HL-60 (cell line): ENCODE measurements at regions not wholly inside any gene's neighbourhood (a gene's known extent, or its start where the extent isn't known, plus 50 kb on each side); places are given as distances from the start of the nearest gene placed in this dataset.
"Not testable (repeated sequence)": the region's sequence is repeated elsewhere in the genome, so short reads cannot be mapped to it uniquely, and the experiment has no call there.

Source experiments
- DNase-seq, 2 experiments: peaks; one replicate each; pipeline ENCODE4 v3.0.0-alpha.2; 2010 to 2020; ENCODE audit warnings: low read depth in 1 of 2, low spot score in 1 of 2
- H3K27ac ChIP-seq: fragments of 250-450 bp; sonication (Bioruptor Pico); replicated peaks from 2 replicates; pipeline ENCODE4 v1.5.1; 2020; ENCODE audit warnings: mild to moderate bottlenecking, moderate library complexity
- H3K27me3 ChIP-seq: fragments of 250-450 bp; sonication (Bioruptor Pico); 2 replicates; pipeline ENCODE4 v1.5.1; 2021; ENCODE audit warnings: mild to moderate bottlenecking, moderate library complexity; ENCODE audit not compliant: insufficient read depth, poor library complexity, severe bottlenecking
- H3K4me3 ChIP-seq: replicated peaks from 2 replicates; pipeline ENCODE4 v1.5.1; 2011; ENCODE audit warnings: mild to moderate bottlenecking, control low read depth, low read length; ENCODE audit not compliant: insufficient read depth

DNA sequence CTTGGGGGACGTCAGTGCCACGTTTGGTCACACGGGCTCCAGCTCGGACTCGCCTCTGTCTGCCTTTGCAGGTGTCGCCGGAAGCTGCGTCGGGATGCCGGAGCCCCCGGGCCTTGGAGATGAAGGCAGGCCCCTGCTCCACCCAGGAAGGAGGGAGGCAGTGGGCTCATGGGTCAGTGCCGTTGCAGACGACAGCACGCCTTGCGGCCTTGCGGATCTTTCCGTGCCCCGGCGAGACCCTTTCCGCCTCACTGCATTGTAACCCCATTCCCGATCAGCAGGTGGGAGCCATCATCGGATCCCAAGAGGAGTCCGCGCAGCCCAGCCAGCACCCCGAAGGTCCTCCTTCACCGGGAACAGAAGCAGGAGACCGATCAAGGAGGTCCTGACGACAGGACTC is 1422.2 kb upstream of the PCDH10 start:
- DNase-seq: not testable (repeated sequence)

DNA sequence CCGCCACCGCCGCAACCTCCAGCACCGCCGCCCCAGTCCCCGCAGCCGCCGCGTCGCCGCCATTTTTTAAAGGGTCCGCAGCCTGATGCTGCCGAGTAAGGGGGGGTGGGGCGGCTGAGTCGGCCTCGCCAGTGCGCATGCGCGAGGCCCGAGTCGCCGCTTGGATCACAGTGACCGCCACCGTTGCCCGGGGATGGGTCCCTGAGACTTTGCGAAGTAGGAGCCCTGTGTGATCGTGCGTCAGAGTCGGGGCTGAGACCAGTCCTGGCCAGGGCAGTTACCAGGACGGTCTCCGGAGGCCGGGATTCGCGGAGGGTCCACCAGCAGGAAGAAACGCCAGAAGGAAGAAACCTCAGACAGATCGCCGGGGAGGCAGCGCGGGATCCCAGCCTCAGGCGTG is 1421.7 kb upstream of the PCDH10 start:
- H3K27me3 ChIP-seq, DNase-seq, H3K4me3 ChIP-seq, H3K27ac ChIP-seq: not testable (repeated sequence)

More for the DNA sequence above, 1422.2 kb upstream of the PCDH10 start:
- not testable (repeated sequence) for H3K27ac ChIP-seq, H3K4me3 ChIP-seq, H3K27me3 ChIP-seq

DNA sequence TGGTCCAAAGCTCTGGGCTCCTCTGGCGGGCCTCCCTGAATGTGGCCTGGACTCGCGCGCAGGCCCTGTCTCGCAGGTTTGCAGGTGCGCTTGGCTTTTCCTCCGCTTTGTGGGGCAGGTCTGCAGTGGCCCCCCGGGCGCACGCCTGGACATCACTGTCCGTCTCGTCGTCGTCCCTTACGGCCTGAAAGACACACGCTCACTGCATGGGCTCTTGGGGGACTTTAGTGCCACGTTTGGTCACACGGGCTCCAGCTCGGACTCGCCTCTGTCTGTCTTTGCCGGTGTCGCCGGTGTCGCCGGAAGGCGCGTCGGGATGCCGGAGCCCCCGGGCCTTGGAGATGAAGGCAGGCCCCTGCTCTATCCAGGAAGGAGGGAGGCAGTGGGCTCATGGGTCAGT is 1419.9 kb upstream of the PCDH10 start:
- DNase-seq, H3K27ac ChIP-seq, H3K27me3 ChIP-seq, H3K4me3 ChIP-seq: not testable (repeated sequence)

DNA sequence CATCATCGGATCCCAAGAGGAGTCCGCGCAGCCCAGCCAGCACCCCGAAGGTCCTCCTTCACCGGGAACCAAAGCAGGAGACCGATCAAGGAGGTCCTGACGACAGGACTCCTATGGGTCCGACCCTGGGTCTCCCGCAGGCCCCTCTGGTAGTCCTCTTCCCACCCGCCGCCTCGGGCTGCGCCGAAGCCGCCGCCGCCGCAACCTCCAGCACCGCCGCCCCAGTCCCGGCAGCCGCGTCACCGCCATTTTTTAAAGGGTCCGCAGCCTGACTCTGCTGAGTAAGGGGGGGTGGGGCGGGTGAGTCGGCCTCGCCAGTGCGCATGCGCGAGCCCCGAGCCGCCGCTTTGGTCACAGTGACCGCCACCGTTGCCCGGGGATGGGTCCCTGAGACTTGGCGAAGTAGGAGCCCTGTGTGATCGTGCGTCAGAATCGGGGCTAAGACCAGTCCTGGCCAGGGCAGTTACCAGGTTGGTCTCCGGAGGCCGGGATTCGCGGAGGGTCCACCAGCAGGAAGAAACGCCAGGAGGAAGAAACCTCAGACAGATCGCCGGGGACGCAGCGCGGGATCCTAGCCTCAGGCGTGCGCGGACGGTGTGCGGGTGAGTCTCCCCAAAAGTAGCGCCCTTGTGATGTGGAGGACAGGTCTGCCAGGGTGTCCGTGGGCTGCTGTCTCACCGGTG is 1419.2 kb upstream of the PCDH10 start:
- not testable (repeated sequence) for H3K27ac ChIP-seq, H3K4me3 ChIP-seq, DNase-seq, H3K27me3 ChIP-seq

DNA sequence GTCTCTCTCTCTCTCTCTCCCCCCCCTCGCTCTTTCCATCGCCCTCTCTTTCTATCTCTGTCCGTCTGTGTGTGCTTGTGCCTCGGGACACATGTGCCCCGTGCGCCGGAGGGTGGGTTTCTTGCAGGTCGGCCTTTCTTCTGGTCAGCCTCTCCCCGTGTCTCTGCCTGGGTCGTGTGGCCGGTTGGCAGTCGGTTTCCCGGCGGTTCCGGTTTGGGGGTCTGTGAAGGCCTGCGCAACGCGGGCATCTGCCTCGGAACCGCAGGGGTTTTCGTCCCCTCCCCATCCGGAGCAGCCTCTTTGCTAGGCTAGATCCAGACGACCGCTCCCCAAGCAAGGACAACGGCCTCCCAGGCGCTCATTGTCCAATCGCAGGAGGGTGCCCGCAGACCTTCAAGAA is 1418.5 kb upstream of the PCDH10 start:
- not testable (repeated sequence) for DNase-seq, H3K27ac ChIP-seq, H3K27me3 ChIP-seq, H3K4me3 ChIP-seq

- not testable (repeated sequence) for DNase-seq, H3K4me3 ChIP-seq, H3K27me3 ChIP-seq, H3K27ac ChIP-seq
Measured at GRCh38 chr4:131732034-131732630, 1417.0 kb upstream of the PCDH10 start.

DNA sequence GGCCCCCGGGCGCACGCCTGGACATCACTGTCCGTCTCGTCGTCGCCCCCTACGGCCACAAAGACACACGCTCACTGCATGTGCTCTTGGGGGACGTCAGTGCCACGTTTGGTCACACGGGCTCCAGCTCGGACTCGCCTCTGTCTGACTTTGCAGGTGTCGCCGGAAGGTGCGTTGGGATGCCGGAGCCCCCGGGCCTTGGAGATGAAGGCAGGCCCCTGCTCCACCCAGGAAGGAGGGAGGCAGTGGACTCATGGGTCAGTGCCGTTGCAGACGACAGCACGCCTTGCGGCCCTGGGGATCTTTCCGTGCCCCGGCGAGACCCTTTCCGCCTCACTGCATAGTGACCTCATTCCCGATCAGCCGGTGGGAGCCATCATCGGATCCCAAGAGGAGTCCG is 1414.8 kb upstream of the PCDH10 start:
- not testable (repeated sequence) for H3K27me3 ChIP-seq, H3K4me3 ChIP-seq, DNase-seq, H3K27ac ChIP-seq

GRCh38 chr4:131734851-131735385 is 1414.2 kb upstream of the PCDH10 start:
- not testable (repeated sequence) for H3K4me3 ChIP-seq, H3K27me3 ChIP-seq

DNA sequence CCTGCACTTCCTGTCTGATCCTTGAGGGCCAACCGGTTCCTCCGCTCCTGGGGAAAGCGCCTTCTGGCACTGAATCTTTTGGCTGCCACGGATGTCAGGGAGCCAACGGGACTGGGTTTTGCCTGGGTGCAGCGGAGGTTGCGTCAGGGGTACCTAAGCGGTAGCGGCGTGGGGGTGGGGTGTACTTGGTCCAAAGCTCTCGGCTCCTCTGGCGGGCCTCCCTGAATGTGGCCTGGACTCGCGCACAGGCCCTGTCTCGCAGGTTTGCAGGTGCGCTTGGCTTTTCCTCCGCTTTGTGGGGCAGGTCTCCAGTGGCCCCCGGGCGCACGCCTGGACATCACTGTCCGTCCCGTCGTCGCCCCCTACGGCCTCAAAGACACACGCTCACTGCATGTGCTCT is 1410.1 kb upstream of the PCDH10 start:
- not testable (repeated sequence) for H3K4me3 ChIP-seq, H3K27me3 ChIP-seq

More at GRCh38 chr4:131734851-131735385, 1414.2 kb upstream of the PCDH10 start:
- not testable (repeated sequence) for H3K27ac ChIP-seq, DNase-seq

DNA sequence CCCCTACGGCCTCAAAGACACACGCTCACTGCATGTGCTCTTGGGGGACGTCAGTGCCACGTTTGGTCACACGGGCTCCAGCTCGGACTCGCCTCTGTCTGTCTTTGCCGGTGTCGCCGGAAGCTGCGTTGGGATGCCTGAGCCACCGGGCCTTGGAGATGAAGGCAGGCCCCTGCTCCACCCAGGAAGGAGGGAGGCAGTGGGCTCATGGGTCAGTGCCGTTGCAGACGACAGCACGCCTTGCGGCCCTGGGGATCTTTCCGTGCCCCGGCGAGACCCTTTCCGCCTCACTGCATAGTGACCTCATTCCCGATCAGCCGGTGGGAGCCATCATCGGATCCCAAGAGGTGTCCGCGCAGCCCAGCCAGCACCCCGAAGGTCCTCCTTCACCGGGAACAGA is 1407.3 kb upstream of the PCDH10 start:
- not testable (repeated sequence) for H3K27ac ChIP-seq, DNase-seq, H3K27me3 ChIP-seq, H3K4me3 ChIP-seq

More for the DNA sequence above, 1410.1 kb upstream of the PCDH10 start:
- not testable (repeated sequence) for H3K27ac ChIP-seq, DNase-seq

DNA sequence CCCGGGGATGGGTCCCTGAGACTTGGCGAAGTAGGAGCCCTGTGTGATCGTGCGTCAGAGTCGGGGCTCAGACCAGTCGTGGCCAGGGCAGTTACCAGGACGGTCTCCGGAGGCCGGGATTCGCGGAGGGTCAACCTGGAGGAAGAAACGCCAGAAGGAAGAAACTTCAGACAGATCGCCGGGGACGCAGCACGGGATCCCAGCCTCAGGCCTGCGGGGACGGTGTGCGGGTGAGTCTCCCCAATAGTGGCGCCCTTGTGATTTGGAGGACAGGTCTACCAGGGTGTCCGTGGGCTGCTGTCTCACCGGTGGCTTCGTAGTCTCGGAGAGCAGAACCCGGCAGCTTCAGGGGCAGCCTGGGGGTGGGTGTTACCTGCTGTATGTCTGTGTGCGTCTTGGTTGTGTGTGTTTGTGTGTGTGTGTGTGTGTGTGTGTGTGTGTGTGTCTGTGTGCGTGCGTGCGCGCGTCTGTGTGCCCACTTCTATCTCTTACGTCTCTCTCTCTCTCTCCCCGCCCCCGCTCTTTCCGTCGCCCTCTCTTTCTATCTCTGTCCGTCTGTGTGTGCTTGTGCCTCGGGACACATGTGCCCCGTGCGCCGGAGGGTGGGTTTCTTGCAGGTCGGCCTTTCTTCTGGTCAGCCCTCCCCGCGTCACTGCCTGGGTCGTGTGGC is 1406.4 kb upstream of the PCDH10 start:
- not testable (repeated sequence) for DNase-seq, H3K27me3 ChIP-seq, H3K4me3 ChIP-seq, H3K27ac ChIP-seq

DNA sequence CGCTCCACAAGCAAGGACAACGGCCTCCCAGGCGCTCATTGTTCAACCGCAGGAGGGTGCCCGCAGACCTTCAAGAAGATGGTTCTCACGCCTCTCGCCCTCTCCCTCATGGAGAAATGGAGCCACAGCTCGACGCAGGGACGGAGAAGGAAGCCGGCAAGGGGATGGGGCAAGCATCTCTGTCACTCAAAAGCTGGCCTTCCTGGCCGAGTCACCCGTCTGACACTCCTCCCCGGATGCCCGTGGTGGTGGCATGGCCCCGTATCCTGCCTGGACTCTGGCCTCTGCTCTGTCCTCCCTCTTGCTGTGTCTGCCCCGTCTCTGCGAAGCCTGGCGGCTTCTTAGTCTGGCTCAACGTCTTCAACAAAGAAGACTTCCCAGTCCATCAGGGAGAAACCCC is 1405.7 kb upstream of the PCDH10 start:
- not testable (repeated sequence) for H3K27ac ChIP-seq, H3K27me3 ChIP-seq, DNase-seq, H3K4me3 ChIP-seq

- not testable (repeated sequence) for H3K27ac ChIP-seq, H3K27me3 ChIP-seq, DNase-seq, H3K4me3 ChIP-seq
Measured at GRCh38 chr4:131747203-131747602, 1401.9 kb upstream of the PCDH10 start.

DNA sequence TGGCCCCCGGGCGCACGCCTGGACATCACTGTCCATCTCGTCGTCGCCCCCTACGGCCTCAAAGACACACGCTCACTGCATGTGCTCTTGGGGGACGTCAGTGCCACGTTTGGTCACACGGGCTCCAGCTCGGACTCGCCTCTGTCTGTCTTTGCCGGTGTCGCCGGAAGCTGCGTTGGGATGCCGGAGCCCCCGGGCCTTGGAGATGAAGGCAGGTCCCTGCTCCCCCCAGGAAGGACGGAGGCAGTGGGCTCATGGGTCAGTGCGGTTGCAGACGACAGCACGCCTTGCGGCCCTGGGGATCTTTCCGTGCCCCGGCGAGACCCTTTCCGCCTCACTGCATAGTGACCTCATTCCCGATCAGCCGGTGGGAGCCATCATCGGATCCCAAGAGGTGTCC is 1399.9 kb upstream of the PCDH10 start:
- not testable (repeated sequence) for H3K27ac ChIP-seq

DNA sequence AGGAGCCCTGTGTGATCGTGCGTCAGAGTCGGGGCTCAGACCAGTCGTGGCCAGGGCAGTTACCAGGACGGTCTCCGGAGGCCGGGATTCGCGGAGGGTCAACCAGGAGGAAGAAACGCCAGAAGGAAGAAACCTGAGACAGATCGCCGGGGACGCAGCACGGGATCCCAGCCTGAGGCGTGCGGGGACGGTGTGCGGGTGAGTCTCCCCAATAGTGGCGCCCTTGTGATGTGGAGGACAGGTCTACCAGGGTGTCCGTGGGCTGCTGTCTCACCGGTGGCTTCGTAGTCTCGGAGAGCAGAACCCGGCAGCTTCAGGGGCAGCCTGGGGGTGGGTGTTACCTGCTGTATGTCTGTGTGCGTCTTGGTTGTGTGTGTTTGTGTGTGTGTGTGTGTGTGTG is 1399.1 kb upstream of the PCDH10 start:
- not testable (repeated sequence) for H3K27ac ChIP-seq, H3K27me3 ChIP-seq, H3K4me3 ChIP-seq, DNase-seq

More for the DNA sequence above, 1399.9 kb upstream of the PCDH10 start:
- DNase-seq, H3K27me3 ChIP-seq, H3K4me3 ChIP-seq: not testable (repeated sequence)
